Stimulated activated CD8-positive, alpha-beta memory T cell treated with anti-CD3 and anti-CD28 coated beads, Interleukin-2, amount 100 ng/mL, for 1 hour (primary cell): ENCODE measurements at regions not wholly inside any gene's neighbourhood (a gene's known extent, or its start where the extent isn't known, plus 50 kb on each side); places are given as distances from the start of the nearest gene placed in this dataset.

Experiments used
- DNase-seq, 2 donors: peaks; one replicate each; pipeline ENCODE4 v3.0.0-alpha.2; 2020; ENCODE audit warnings: low read depth in 2 of 2

- no peak for DNase-seq
These were observed 132.9 kb downstream of the PALM2AKAP2 start for GRCh38 chr9:109912726-109913460.

GRCh38 chr9:109913461-109913810 is 133.4 kb downstream of the PALM2AKAP2 start:
- no peak for DNase-seq

GRCh38 chr9:109914280-109915027 is 134.5 kb downstream of the PALM2AKAP2 start:
- no peak for DNase-seq

- DNase-seq: no peak
These were observed 136.3 kb downstream of the PALM2AKAP2 start for GRCh38 chr9:109916316-109916715.

GRCh38 chr9:109918339-109919163 is 138.6 kb downstream of the PALM2AKAP2 start:
- DNase-seq: no peak

GRCh38 chr9:109919736-109920408 is 139.9 kb downstream of the PALM2AKAP2 start:
- no peak for DNase-seq

GRCh38 chr9:109922617-109923470 is 142.8 kb downstream of the PALM2AKAP2 start:
- DNase-seq: no peak

- no peak for DNase-seq
These were observed 143.4 kb downstream of the PALM2AKAP2 start for GRCh38 chr9:109923471-109923760.

GRCh38 chr9:109923806-109924205 is 143.8 kb downstream of the PALM2AKAP2 start:
- DNase-seq: no peak

GRCh38 chr9:109925799-109926198 is 145.8 kb downstream of the PALM2AKAP2 start:
- no peak for DNase-seq

GRCh38 chr9:109926421-109926869 is 146.4 kb downstream of the PALM2AKAP2 start:
- DNase-seq: no peak

- no peak for DNase-seq
These were observed 151.6 kb downstream of the PALM2AKAP2 start for GRCh38 chr9:109931623-109932022.

GRCh38 chr9:109934136-109934856 is 154.3 kb downstream of the PALM2AKAP2 start:
- DNase-seq: no peak

GRCh38 chr9:109934857-109935215 is 154.8 kb downstream of the PALM2AKAP2 start:
- DNase-seq: no peak

- DNase-seq: no peak
These were observed 155.5 kb downstream of the PALM2AKAP2 start for GRCh38 chr9:109935406-109936087.

- no peak for DNase-seq
These were observed 158.0 kb downstream of the PALM2AKAP2 start for GRCh38 chr9:109937861-109938453.

- DNase-seq: no peak
These were observed 159.8 kb downstream of the PALM2AKAP2 start for GRCh38 chr9:109939698-109940342.

- no peak for DNase-seq
These were observed 160.6 kb downstream of the PALM2AKAP2 start for GRCh38 chr9:109940561-109940960.

GRCh38 chr9:109941771-109942170 is 161.8 kb downstream of the PALM2AKAP2 start:
- no peak for DNase-seq
